ENCODE measurements at regions not wholly inside any gene's neighbourhood (a gene's known extent, or its start where the extent isn't known, plus 50 kb on each side); places are given as distances from the start of the nearest gene placed in this dataset.

DNA sequence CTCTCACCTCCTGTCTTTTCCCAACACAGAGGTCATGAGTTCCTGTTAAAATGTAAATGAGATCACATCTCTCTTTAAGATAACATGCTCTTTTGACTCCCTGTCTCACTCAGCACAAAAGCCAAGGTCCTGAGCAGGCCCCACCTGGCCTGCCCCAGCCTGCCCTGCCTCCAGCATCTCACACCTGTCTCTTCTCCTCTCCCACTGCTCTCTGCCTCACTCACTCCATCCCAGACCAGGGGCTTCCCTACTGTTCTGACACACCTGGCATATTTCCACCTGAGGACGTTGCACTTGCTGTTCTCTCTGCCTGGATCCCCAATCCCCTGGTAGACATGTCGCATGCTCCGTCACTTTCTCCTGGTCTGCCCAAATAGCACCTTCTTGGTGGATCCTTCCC lies 285.0 kb upstream of the ZMIZ1 start:
- DNase-seq (ENCODE audit: extremely low read depth, low read depth): no peak

DNA sequence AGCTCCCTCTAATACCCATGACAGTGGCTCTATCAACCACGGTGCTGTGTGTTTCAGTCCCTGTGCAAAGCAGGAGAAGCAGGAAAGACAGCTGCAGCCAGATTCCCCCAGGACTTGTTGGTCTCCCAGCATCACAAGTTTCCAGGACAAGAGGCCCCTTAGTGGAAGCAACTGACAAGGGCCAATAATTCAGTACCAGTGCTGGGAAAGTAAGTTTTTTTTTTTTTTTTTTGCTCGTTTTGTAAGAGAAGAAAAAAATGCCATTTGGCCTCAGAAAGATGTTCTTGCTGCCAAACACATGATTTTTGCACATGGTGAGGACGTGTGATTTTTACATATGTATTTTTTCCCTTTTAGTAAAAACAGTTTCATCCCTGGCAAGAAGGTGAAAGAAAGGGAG lies 284.2 kb upstream of the ZMIZ1 start:
- DNase-seq (ENCODE audit: extremely low read depth, low read depth): no peak

DNA sequence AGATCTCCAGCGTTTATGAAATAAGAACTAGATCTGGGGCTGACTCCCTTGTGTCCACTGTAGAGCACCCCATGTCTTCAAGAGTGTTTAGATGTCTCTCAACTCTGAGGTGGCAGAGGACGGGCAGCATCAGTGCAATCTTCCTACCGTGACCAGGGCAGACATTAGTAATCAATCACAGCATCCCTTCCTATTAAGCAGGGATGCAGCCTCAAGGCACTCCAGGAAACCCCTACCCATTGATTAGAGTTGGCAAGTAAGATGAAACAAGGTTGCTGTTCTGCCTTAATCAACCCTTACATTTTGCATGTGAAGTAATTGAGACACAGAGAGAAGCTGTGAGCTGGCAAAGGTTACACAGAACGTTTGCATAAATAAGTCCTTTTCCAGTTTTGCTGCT lies 283.7 kb upstream of the ZMIZ1 start:
- DNase-seq (ENCODE audit: extremely low read depth, low read depth): no peak

DNA sequence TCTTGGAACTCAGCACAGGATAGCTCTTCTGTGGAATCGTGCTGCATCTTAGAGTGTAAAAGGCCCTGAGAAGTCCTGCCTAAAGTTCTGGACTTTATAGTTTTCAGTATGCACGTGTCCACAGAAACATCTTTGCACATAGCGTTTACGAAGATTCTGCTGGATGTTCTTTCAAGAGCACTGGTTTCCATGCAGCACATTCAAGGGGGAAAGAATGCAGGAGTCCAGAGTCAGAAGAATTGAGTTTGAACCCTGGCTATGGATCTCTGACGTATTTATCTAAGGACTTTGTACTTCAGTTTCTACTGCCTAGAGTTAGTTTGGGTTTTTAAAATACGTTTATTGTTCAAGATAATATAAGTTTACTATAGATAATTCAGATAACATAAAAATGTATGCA lies 282.8 kb upstream of the ZMIZ1 start:
- no peak for DNase-seq (ENCODE audit: extremely low read depth, low read depth)

DNA sequence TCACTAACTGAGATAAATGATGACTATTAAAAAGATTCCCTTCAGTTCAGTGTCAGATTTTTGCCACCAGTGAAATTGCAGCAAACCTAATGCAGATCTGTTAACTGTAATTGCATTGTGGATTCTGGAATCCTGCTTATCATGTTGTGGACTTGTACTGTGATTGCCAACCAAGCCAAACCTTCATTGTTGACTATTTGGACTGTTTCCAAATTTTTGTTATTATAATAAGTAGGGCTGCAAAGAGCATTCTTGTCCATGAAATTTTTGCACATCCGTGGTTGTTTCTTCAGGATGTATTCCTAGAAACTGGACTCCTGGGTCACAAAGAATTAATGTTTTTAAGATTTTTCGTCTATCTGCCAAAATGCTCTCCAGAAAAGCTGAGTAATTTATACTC lies 281.6 kb upstream of the ZMIZ1 start:
- DNase-seq (ENCODE audit: extremely low read depth, low read depth): no peak

DNA sequence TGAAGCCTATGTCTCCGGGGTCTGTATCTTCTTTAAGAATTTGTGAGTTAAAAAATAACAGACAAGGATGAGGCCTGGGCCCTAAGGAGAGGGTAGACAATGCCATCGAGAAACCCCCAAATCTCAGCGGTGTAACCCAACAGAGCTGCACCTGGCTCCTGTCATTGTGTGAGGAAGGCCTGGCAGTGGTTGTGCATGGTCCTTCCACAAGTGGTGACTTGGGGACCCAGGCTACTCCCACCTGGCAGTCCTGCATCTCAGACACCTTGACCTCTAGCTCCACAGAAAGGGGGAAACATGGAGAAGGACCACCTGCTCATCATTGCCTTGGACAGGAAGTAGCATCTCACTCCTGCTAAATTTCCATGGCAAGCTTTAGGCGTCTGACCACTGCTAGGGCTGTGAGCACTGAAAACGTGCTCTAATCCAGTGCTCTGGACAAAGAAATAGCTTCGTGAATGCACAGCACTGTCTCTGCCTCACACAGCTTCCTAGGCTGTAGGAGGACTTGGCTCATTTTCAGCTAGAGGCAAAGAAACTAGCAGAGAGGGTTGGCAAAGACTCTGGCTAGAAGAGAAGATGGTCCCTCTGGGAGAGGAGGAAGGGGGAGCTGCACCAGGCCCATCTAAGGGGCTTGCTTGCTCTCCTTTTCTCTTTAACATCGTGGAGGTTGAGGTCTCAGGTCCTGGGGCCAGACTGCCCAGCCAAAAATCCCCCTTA lies 273.9 kb upstream of the ZMIZ1 start:
- no peak for DNase-seq (ENCODE audit: extremely low read depth, low read depth)

DNA sequence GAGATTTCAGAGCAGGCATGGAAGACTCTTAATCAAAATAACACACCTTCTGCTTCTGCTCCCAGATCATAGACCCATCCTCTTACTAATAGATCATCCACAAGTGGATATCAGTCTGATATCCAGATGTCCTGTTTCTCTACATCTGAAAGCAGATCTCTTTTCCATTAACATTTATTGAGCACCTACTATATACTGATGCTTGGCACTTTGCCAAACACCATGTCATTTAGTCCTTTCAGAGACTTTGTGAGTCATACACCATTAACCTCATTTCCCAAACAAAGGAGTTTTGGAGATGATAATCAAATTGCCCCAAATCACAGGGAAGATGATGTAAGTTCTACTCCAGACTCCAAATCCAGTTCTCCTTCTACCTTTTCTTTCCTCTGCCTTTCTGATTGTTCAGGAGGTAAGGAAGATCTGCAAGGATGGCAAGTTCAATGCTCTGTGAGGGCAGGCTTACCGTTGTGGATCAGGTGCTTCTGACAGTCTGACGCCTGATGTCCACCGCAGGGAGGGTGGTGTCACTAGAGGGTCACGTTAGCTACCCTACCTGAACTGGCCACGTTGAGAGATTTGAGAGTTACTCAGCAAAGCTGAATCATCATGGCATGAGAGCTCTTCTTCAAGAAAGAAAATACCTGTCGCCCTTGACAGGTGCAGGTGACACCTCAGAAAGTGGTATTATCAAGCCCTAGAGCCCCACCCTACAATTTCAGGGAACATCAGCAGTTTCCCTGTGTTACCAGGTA lies 269.6 kb upstream of the ZMIZ1 start:
- DNase-seq (ENCODE audit: extremely low read depth, low read depth): no peak

DNA sequence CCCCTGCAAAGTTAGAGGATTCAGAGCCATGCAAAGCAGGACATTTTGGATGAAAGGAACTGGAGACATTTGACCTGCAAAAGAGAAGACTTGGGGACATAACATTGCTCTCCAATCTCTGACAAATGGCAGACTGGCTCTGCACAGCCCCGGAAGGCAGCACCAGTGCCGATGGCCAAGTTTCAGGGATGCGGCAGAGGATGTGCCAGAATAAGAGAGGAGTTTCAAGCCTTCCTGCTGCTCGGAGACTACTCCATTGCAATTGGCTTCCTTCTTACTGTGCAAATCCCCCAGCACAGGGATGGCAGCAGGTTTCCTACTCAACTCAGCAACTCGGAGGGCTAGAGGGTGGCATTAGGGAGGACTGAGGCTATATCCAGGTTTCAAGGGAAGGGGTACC lies 268.8 kb upstream of the ZMIZ1 start:
- no peak for DNase-seq (ENCODE audit: extremely low read depth, low read depth)

DNA sequence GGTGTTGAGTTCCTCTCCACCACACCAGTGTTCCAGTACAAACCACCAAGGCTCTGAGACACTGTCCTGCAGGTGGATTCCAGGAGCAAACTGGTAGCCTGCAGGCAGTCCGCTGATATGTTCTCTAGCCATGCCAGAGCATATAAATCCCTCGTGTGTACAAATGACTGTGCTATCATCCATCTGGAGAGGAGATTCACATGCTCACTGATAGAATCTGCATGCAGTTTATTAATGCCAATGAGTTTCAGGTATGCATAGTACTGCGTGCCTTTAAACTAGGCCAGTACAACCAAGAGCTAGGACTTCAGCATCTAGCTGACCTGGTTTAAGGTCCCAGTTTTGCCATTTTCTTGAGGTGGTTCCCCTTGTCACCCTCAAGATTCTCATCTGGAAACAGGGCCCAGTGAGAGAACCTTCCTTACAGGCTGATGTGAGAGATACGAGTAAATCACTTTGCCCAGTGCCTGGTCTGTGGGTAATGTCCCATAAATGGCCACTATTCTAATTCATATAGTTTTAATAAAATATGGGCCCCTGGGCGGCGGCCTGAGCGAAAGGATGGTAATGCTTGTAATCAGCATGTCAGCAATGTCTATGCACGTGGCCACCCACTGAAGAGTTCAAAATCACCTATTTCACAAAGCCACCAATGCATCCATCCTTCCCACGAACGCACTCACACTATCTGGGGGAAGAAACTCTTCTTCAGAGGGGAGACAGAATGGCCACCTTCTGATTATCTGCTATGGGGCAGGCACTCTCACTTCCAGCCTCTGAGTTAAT lies 268.0 kb upstream of the ZMIZ1 start:
- no peak for DNase-seq (ENCODE audit: extremely low read depth, low read depth)

DNA sequence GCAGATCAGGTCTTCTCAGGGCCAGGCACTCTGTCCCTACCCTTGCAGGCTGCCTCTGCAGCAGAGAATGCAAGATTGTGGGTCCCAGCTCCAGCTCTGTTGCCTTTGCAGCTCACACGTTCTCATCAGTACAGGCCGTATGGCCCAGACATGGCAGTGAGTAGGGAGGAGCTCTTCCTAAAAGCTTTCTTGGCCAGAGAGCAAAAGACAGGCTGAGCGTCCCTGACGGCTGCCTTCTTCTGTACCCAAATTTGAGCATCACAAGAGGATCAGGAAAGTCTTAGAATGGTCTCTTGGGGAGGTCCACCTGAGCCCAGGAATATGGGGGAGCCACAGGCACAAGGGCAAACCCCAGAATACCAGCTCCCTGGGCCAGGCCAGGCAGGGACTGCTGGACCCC lies 266.3 kb upstream of the ZMIZ1 start:
- DNase-seq (ENCODE audit: extremely low read depth, low read depth): no peak

DNA sequence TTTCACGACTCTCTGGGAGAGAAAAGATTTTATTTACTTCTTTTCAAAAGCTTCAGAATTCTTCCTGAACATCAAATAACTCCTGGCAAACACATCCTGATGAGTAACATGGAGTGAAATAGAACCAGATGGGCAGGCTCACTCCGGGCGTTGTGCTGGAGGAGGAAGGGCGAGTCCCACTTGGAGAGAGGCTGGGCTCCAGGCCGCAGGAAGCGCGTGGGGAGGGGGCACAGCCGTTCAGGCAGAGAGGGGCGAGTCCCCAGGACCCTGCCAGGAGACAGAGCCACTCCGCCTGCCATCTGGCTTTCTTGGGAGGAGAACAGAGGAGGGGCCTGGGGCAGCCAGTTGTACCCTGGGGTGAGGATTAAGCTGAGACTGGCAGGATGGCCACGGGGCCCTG lies 265.9 kb upstream of the ZMIZ1 start:
- no peak for DNase-seq (ENCODE audit: extremely low read depth, low read depth)

DNA sequence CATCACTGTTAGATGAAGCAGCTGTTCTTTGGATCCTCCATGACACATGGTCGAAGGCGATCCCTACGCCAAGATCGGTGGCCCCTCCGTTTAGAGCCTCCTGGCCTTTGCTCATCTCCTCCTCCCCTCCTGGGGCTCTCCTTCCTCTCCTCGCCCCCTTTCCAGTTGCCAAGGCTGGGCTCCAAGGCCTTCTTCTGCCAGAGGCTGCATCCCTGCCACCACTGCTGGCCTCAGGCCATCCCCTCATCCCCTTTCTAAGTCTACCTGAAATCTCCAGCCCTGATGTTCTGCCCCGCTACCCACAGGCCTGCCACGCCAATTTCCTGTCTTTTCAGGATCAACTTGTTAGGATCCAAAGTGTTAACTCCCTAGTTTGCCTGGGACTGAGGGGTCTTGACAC lies 265.1 kb upstream of the ZMIZ1 start:
- no peak for DNase-seq (ENCODE audit: extremely low read depth, low read depth)

DNA sequence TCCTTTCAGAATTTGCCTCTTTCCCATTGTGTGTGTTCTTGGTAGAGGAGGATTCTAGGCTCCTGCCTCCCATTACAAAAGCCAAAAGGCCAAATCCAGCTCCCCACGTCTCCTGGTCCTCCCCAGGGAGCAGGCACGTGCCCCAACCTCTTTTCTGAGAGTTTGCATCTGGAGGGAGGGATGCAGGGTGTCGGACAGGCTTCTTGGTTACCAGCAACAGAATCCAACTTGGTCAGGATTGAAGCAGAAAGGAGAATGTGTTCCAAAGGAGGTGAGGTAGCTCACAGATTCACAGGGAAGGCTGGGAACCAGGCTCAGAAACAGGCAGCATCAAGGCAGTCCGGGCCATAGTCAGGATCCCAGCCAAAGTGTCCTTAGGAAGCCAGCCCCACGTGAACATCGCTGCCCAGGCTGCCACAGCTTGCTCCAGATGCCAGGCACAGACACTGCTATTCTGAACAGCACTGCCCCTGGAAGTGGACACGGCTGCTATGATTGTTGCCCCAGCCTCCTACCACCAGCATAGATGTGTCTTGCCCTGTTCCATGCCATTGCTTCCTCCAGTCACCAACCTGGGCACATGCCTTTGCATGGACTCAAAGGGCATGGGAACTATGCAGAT lies 264.2 kb upstream of the ZMIZ1 start:
- no peak for DNase-seq (ENCODE audit: extremely low read depth, low read depth)

DNA sequence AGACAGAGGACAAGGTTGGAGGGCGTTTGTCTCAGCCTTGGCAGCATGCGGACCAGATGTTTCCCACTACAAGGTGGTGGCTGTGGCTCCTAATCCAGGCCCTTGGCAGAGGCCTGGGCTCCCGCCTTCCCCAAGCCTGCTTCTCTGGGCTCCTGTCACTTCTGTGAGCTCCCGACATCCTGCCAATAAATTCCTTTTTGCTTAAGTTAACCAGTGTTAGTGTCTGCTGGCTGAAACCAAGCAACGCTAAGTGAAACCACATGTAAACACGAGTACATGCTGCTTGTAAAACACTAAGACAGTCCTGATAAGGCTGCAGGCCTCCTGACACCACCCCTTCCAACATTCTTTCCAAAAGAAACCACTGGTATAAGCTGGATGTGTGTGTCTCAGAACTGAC lies 263.6 kb upstream of the ZMIZ1 start:
- DNase-seq (ENCODE audit: extremely low read depth, low read depth): no peak

DNA sequence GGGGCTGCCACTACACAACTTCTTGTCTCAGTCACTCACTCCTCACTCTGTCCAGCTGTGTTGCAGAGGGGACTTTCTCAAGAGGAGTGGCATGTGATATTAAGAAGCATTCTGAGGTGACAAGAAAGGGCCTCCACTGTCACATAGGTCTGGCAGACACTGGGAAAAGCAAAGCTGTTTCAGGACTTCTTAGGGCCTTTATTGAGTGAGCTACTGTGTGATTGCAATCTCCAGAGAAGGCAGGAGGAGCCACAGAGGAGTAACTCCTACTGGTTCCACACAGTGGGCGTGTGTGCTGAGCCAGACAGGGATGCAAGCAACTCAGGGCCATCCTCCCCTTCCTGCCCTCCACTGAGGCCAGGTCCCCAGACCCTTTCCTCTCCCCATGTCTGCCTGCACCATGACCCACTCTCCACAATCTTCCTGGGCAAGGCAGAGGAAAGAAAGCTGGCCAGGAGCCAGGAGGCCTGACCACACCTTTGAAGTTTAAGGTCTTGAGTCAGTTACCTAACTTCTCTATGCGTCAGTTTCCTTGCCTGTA lies 262.0 kb upstream of the ZMIZ1 start:
- no peak for DNase-seq (ENCODE audit: extremely low read depth, low read depth)

DNA sequence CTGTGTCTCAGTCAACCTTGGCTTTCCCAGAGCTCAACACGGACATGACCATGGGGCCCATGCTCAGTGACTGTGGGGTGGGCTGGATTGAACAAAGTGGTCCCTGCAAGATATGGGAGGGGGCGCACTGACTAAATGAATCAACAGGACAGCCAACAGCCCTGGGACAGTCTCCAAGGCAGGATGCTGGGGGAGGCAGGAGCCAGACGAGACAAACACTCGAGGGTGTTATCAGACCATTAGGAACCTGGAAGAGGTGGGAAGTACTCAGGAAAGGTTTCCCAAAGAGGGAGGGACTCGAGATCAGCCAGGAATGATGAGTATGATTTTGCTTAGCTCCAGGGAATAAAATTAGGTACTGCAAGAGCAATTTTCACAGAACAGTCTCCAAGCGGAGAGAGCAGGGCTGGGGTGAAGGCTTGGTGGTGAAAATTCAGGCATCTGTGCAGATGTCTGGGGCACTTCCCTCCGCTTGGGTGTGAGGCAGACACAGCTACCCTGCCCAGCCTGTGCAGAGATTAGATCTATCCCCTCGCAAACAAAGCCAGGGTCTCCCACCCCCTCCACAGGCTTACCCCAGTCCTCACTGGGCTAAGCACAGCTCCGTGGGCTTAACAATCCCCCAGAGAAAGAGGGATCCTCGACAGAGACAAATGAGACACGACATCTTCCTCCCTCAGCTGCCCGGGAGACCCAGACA lies 261.1 kb upstream of the ZMIZ1 start:
- DNase-seq (ENCODE audit: extremely low read depth, low read depth): no peak

DNA sequence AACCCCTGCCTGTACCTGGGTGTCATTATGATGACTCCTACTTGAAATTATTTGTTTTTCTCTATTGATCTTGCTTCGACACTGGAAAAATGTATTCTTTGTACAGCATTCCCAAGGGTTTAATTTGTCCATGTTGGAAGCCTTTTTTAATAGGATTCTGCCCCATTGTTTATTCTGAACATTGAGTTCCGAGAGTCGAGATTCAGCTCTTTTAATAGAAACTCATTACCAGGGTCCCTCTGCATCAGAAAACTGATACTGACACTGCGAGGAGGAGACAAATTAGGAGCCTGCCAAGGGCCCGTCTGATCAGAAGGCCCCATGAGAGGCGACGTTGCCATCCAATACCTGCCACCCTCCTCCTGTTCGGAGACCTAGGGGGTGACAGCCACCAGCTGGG lies 260.5 kb upstream of the ZMIZ1 start:
- no peak for DNase-seq (ENCODE audit: extremely low read depth, low read depth)

DNA sequence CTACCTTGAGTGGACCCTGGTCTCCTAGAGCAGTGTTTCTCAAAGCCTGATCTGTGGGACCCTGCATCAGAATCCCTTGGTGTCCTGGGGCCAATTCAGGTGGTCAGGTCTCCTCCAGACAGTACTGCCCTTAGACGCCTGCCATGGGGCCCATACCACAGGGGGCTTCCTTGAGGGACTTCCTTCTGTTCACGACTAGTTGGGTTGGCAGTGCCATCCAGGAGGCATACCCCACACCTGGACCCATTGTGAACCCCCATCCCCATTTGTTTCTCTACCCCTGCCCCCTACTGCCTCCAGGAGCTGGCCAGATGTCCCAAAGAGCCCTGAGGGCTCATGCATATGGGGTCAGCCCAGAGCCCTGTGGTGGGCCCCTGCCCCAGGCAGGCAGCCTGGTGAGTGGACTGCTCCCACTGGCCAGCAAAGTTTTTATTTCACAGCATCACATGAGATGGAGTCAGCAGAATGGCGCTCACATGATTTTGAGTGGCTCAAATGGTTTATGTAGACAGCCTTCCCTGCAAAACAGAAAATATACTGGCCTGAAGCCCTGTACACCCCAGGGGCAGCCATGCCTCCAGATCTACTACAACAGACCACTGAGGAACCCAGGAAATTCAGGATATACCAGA lies 259.9 kb upstream of the ZMIZ1 start:
- no peak for DNase-seq (ENCODE audit: extremely low read depth, low read depth)

DNA sequence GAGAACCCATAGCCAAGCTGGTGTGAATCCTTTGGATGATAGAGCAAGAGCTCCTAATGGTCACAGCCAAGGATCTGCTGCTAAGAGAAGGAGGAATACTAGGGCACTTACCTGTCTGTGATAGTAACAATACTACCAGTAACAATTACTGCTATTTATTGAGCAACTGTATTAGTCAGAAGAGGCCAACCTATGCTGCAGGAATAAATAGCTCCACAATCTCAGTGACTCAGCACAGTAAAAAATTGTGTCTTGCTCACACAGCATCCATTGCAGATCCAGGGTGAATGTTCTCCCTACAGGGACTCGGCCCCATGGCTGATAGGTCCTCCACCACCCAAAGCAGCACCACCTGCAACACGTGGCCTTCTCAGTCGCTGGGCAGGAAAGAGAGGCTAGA lies 257.6 kb upstream of the ZMIZ1 start:
- no peak for DNase-seq (ENCODE audit: extremely low read depth, low read depth)
